SU-DHL-6 (cell line): ENCODE measurements at regions not wholly inside any gene's neighbourhood (a gene's known extent, or its start where the extent isn't known, plus 50 kb on each side); places are given as distances from the start of the nearest gene placed in this dataset.

Experiments
- H2AFZ ChIP-seq: fragments of 200-600 bp; sonication (generic); 2 replicates; pipeline ENCODE4 v1.6.1; 2014; ENCODE audit warnings: low read depth, mild to moderate bottlenecking, moderate library complexity, mixed read lengths, antibody characterized with exemption, low read length; ENCODE audit not compliant: severe bottlenecking
- H3F3A ChIP-seq: fragments of 200-600 bp; shearing (Covaris generic); 2 replicates; pipeline ENCODE4 v1.6.0; 2016; ENCODE audit warnings: antibody characterized with exemption, mild to moderate bottlenecking; ENCODE audit not compliant: insufficient read depth
- H3K27ac ChIP-seq: fragments of 200-600 bp; sonication (generic); 2 replicates; pipeline ENCODE4 v1.5.1; 2016; ENCODE audit warnings: low read depth, mild to moderate bottlenecking, low read length, moderate library complexity, mixed read lengths
- H3K27me3 ChIP-seq: fragments of 200-600 bp; sonication (generic), shearing (Covaris generic); 2 replicates; pipeline ENCODE4 v1.6.0; 2014; ENCODE audit warnings: mild to moderate bottlenecking, low read length
- H3K36me3 ChIP-seq: fragments of 200-600 bp; sonication (generic); 2 replicates; pipeline ENCODE4 v1.6.1; 2014; ENCODE audit warnings: mild to moderate bottlenecking, low read length, mixed read lengths
- H3K4me2 ChIP-seq: fragments of 300-600, 200-600 bp; shearing (Covaris generic), sonication (generic); 2 replicates; pipeline ENCODE4 v1.6.0; 2014; ENCODE audit warnings: low read length, low read depth, mild to moderate bottlenecking; ENCODE audit not compliant: poor library complexity, severe bottlenecking
- H3K4me3 ChIP-seq: fragments of 200-600 bp; sonication (generic); 2 replicates; pipeline ENCODE4 v1.5.1; 2014; ENCODE audit warnings: antibody characterized with exemption, low read length, mild to moderate bottlenecking, mixed read lengths; ENCODE audit not compliant: insufficient read depth, poor library complexity, severe bottlenecking
- H3K79me2 ChIP-seq: fragments of 200-600 bp; sonication (generic); 2 replicates; pipeline ENCODE4 v1.6.1; 2014; ENCODE audit warnings: mild to moderate bottlenecking, low read length, moderate library complexity; ENCODE audit not compliant: insufficient read depth
- H3K9ac ChIP-seq: fragments of 200-600 bp; sonication (generic); 2 replicates; pipeline ENCODE4 v1.7.0; 2014; ENCODE audit warnings: mild to moderate bottlenecking, low read length
- H3K9me2 ChIP-seq: fragments of 200-600 bp; sonication (generic); replicated peaks from 2 replicates; pipeline ENCODE4 v1.6.1; 2014; ENCODE audit warnings: low read length; ENCODE audit not compliant: insufficient read depth
- H3K9me3 ChIP-seq: fragments of 200-600 bp; sonication (generic); 2 replicates; pipeline ENCODE4 v1.6.1; 2014; ENCODE audit warnings: low read length, mixed read lengths; ENCODE audit not compliant: insufficient read depth
- H4K20me1 ChIP-seq: fragments of 200-600 bp; sonication (generic); 2 replicates; pipeline ENCODE4 v1.6.1; 2014; ENCODE audit warnings: low read depth, mild to moderate bottlenecking, antibody characterized with exemption, low read length, moderate library complexity, mixed read lengths
- CTCF ChIP-seq: fragments of 200-600 bp; sonication (generic); IDR thresholded peaks from one replicate; pipeline ENCODE4 v1.5.1; 2017; ENCODE audit warnings: antibody characterized with exemption, mild to moderate bottlenecking, low read length, moderate library complexity; ENCODE audit not compliant: insufficient read depth, poor library complexity, severe bottlenecking
- EZH2phosphoT487 ChIP-seq: fragments of 200-600 bp; sonication (generic), shearing (Covaris generic); conservative IDR thresholded peaks from 2 replicates; pipeline ENCODE4 v1.6.1; 2018; ENCODE audit warnings: mild to moderate bottlenecking, antibody characterized with exemption, low read length, moderate library complexity, mixed read lengths

GRCh38 chr1:101522486-101522885 is 285.7 kb downstream of the S1PR1 start:
- Histone ChIP-seq H3K27me3 (no peaks in the 10 kb centered on the region), H3K9me2 (no peaks in the 10 kb centered on the region), H2AFZ (no peak overlapping the region), H3K9ac (no peak overlapping the region), H3F3A (no peaks in the 10 kb centered on the region), H3K4me2 (no peak overlapping the region), H3K4me3 (no peak overlapping the region), H3K9me3 (no peaks in the 10 kb centered on the region), H4K20me1 (no peaks in the 10 kb centered on the region; the same call in 1 of the 2 replicates), H3K36me3 (no peaks in the 10 kb centered on the region), H3K27ac (no peak overlapping the region), H3K79me2 (no peaks in the 10 kb centered on the region)
- TF ChIP-seq CTCF (no peak), EZH2phosphoT487 (no peak)

GRCh38 chr1:101526813-101527212 is 290.0 kb downstream of the S1PR1 start:
- Histone ChIP-seq H3K27ac (no peak overlapping the region), H3K9me3 (no peaks in the 10 kb centered on the region), H4K20me1 (no peaks in the 10 kb centered on the region), H3K4me3 (no peak overlapping the region), H3F3A (no peaks in the 10 kb centered on the region), H3K4me2 (no peak overlapping the region), H2AFZ (no peak overlapping the region), H3K9ac (no peak overlapping the region), H3K79me2 (no peaks in the 10 kb centered on the region), H3K9me2 (no peaks in the 10 kb centered on the region), H3K27me3 (no peaks in the 10 kb centered on the region), H3K36me3 (no peaks in the 10 kb centered on the region)
- TF ChIP-seq EZH2phosphoT487 (no peak), CTCF (no peak)

- Histone ChIP-seq H3F3A (no peaks in the 10 kb centered on the region), H2AFZ (no peak overlapping the region), H3K4me3 (no peak overlapping the region), H3K9me2 (no peaks in the 10 kb centered on the region), H3K27me3 (no peaks in the 10 kb centered on the region), H3K79me2 (no peaks in the 10 kb centered on the region), H3K9me3 (no peaks in the 10 kb centered on the region), H3K4me2 (no peak overlapping the region), H3K9ac (no peak overlapping the region), H3K36me3 (no peaks in the 10 kb centered on the region), H4K20me1 (no peaks in the 10 kb centered on the region), H3K27ac (no peak overlapping the region)
- TF ChIP-seq EZH2phosphoT487 (no peak), CTCF (no peak)
Observed at GRCh38 chr1:101532377-101532776, 295.6 kb downstream of the S1PR1 start.
